Caco-2 (cell line): ENCODE measurements at regions not wholly inside any gene's neighbourhood (a gene's known extent, or its start where the extent isn't known, plus 50 kb on each side); places are given as distances from the start of the nearest gene placed in this dataset.

Source experiments
- BruUV-seq: library from RNA; stranded (reverse); fragments of 400-500 nt; replicated peaks from 2 replicates; lab custom pipeline; 2021; lab: Mats Ljungman, UMichigan
- CTCF ChIA-PET: fragments of 300-600 bp; sonication (Branson Sonifier 250); formaldehyde crosslinking; loops from one replicate; lab custom pipeline; 2022; ENCODE audit warnings: antibody characterized with exemption; lab: Charles Lee
- POLR2A ChIA-PET: fragments of 300-600 bp; sonication (Branson Sonifier 250); formaldehyde crosslinking; loops from one replicate; lab custom pipeline; 2022; ENCODE audit warnings: antibody characterized with exemption; lab: Charles Lee
- DNase-seq, 2 experiments: peaks; one replicate each; pipeline versions ENCODE4 v3.0.0 to v3.0.0-alpha.2; 2020 to 2022
- H3K27me3 ChIP-seq: replicated peaks from 2 replicates; pipeline ENCODE4 v1.6.0; 2011; ENCODE audit warnings: low read length; ENCODE audit not compliant: control insufficient read depth, insufficient read depth
- H3K36me3 ChIP-seq: 2 replicates; pipeline ENCODE4 v1.5.1; 2011; ENCODE audit warnings: low read length; ENCODE audit not compliant: control insufficient read depth, insufficient read depth
- H3K4me1 ChIP-seq: fragments of 250-450 bp; sonication (Bioruptor Pico); 2 replicates; pipeline ENCODE4 v1.5.1; 2020; ENCODE audit warnings: mild to moderate bottlenecking
- H3K4me3 ChIP-seq: 2 replicates; pipeline ENCODE4 v1.5.1; 2011; ENCODE audit warnings: low read depth, mild to moderate bottlenecking, control low read depth, low read length
- H3K9me3 ChIP-seq: fragments of 250-450 bp; sonication (Bioruptor Pico); 2 replicates; pipeline ENCODE4 v1.5.1; 2020; ENCODE audit warnings: mild to moderate bottlenecking, moderate library complexity
- H3K27ac Mint-ChIP-seq: one replicate; pipeline ENCODE4 v1.8.0; 2022; ENCODE audit warnings: mixed read lengths; ENCODE audit not compliant: unreplicated experiment
- H3K27me3 Mint-ChIP-seq: one replicate; pipeline ENCODE4 v1.8.0; 2022; ENCODE audit warnings: mixed read lengths; ENCODE audit not compliant: insufficient read depth, unreplicated experiment
- H3K36me3 Mint-ChIP-seq: one replicate; pipeline ENCODE4 v1.8.0; 2022; ENCODE audit warnings: mild to moderate bottlenecking, mixed read lengths; ENCODE audit not compliant: insufficient read depth, unreplicated experiment
- H3K4me1 Mint-ChIP-seq: one replicate; pipeline ENCODE4 v1.8.0; 2022; ENCODE audit warnings: low read depth, mixed read lengths; ENCODE audit not compliant: unreplicated experiment
- H3K4me3 Mint-ChIP-seq: one replicate; pipeline ENCODE4 v1.8.0; 2022; ENCODE audit warnings: mild to moderate bottlenecking, moderate library complexity, mixed read lengths; ENCODE audit not compliant: unreplicated experiment
- H3K9me3 Mint-ChIP-seq: one replicate; pipeline ENCODE4 v1.8.0; 2022; ENCODE audit warnings: mixed read lengths; ENCODE audit not compliant: unreplicated experiment
- CTCF ChIP-seq, 2 experiments: fragments of 200-600 bp in 1 of 2; IDR thresholded peaks; 1 replicate in 1 of 2; 2 replicates in 1 of 2; pipeline versions ENCODE4 v1.5.1 to v1.8.0; 2011 to 2022; ENCODE audit warnings: antibody characterized with exemption in 1 of 2, control low read depth in 1 of 2, inconsistent platforms in 1 of 2, low read depth in 1 of 2, low read length in 1 of 2, mild to moderate bottlenecking in 1 of 2, moderate library complexity in 1 of 2; ENCODE audit not compliant: insufficient read depth in 1 of 2, severe bottlenecking in 1 of 2, unreplicated experiment in 1 of 2
- intact Hi-C: fragments of 100-400 bp; cut with micrococcal nuclease; formaldehyde crosslinking; loops from one replicate; pipeline ENCODE4 v1.10.0; 2022; ENCODE audit not compliant: unreplicated experiment

GRCh38 chr13:111654531-111654930 is 334.1 kb downstream of the TEX29 start:
- Histone ChIP-seq H3K36me3 (no peaks in the 10 kb centered on the region), H3K4me1 (no peaks in the 10 kb centered on the region; the same call in 1 of the 2 replicates), H3K9me3 (no peaks in the 10 kb centered on the region), H3K27me3 (no peaks in the 10 kb centered on the region; the same call in 1 of the 2 replicates), H3K4me3 (no peak overlapping the region)
- peaks cover 6% of the 10 kb centered on the region for H3K4me1 Mint-ChIP-seq
- ChIA-PET POLR2A (no interaction called here), CTCF (no interaction called here)
- H3K4me3 Mint-ChIP-seq = no peak overlapping the region
- no TSS peak for BruUV-seq
- intact Hi-C loops = no loop called here
- no peak for DNase-seq
- no peak for TF ChIP-seq CTCF (IDR thresholded peaks at IDR 0.05; ENCODE audit: insufficient read depth in 1 of 2, low read depth in 1 of 2, low read length in 1 of 2, severe bottlenecking in 1 of 2, unreplicated experiment in 1 of 2)
- no peaks in the 10 kb centered on the region for H3K36me3 Mint-ChIP-seq
- no peaks in the 10 kb centered on the region for H3K9me3 Mint-ChIP-seq
- H3K27ac Mint-ChIP-seq = no peak overlapping the region
- H3K27me3 Mint-ChIP-seq = peaks cover 18% of the 10 kb centered on the region

DNA sequence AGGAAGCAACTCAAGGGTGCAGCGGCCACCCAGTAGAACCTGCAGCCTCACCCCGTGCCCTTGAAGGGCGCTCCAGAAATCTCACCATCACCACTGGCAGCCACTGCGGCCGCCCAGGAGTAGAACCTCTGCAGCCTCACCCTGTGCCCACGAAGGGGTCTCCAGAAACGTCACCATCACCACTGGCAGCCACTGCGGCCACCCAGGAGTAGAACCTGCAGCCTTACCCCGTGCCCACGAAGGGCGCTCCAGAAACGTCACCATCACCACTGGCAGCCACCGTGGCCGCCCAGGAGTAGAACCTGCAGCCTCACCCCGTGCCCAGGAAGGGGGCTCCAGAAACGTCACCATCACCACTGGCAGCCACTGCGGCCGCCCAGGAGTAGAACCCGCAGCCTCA is 336.0 kb downstream of the TEX29 start:
- POLR2A ChIA-PET = no interaction called here
- no peak overlapping the region for H3K4me3 ChIP-seq
- no peaks in the 10 kb centered on the region for H3K36me3 ChIP-seq
- Mint-ChIP-seq H3K4me1 (peaks cover 6% of the 10 kb centered on the region), H3K4me3 (no peak overlapping the region), H3K36me3 (peaks cover 5% of the 10 kb centered on the region), H3K9me3 (no peaks in the 10 kb centered on the region), H3K27me3 (peaks cover 10% of the 10 kb centered on the region), H3K27ac (peak overlapping the region; percentile 59)
- CTCF ChIA-PET = no interaction called here
- no peak for TF ChIP-seq CTCF (IDR thresholded peaks at IDR 0.05; ENCODE audit: insufficient read depth in 1 of 2, low read depth in 1 of 2, low read length in 1 of 2, severe bottlenecking in 1 of 2, unreplicated experiment in 1 of 2)
- BruUV-seq = no TSS peak
- no peaks in the 10 kb centered on the region; the same call in 1 of the 2 replicates for H3K4me1 ChIP-seq
- no peaks in the 10 kb centered on the region; the same call in 1 of the 2 replicates for H3K27me3 ChIP-seq
- DNase-seq = no peak
- intact Hi-C loops = no loop called here
- no peaks in the 10 kb centered on the region for H3K9me3 ChIP-seq

GRCh38 chr13:111657013-111657412 is 336.6 kb downstream of the TEX29 start:
- Mint-ChIP-seq H3K27me3 (peaks cover 10% of the 10 kb centered on the region), H3K27ac (peak overlapping the region; percentile 59), H3K4me3 (no peak overlapping the region), H3K9me3 (no peaks in the 10 kb centered on the region), H3K4me1 (peaks cover 6% of the 10 kb centered on the region), H3K36me3 (peaks cover 5% of the 10 kb centered on the region)
- no peaks in the 10 kb centered on the region; the same call in 1 of the 2 replicates for H3K27me3 ChIP-seq
- no peaks in the 10 kb centered on the region for H3K9me3 ChIP-seq
- H3K4me3 ChIP-seq = no peak overlapping the region
- POLR2A ChIA-PET = no interaction called here
- intact Hi-C loops = no loop called here
- BruUV-seq = no TSS peak
- no peaks in the 10 kb centered on the region for H3K36me3 ChIP-seq
- no peaks in the 10 kb centered on the region; the same call in 1 of the 2 replicates for H3K4me1 ChIP-seq
- no peak for TF ChIP-seq CTCF (IDR thresholded peaks at IDR 0.05; ENCODE audit: insufficient read depth in 1 of 2, low read depth in 1 of 2, low read length in 1 of 2, severe bottlenecking in 1 of 2, unreplicated experiment in 1 of 2)
- CTCF ChIA-PET = no interaction called here
- peak in 1 of 2 experiments; percentile 65 for DNase-seq
